K562 (cell line): ENCODE measurements at regions not wholly inside any gene's neighbourhood (a gene's known extent, or its start where the extent isn't known, plus 50 kb on each side); places are given as distances from the start of the nearest gene placed in this dataset.
A peak's percentile ranks its signal among the peaks of the same experiment; 100 is the strongest.

Source experiments
- ATAC-seq: fragments of 200-7000 bp; cut with Tn5 transposase; 3 replicates; pipeline ENCODE4 v1.9.1; 2020; ENCODE audit warnings: moderate library complexity
- BruUV-seq: library from RNA; stranded (reverse); fragments of 400-500 nt; replicated peaks from 2 replicates; lab custom pipeline; 2021; lab: Mats Ljungman, UMichigan
- CTCF ChIA-PET: fragments of 300-600 bp; formaldehyde crosslinking; extraction: SDS; loops from one replicate; lab custom pipeline; 2021; ENCODE audit warnings: low intra/inter-chr PET ratio; lab: Yijun Ruan, JAX
- POLR2A ChIA-PET: fragments of 300-600, 350-650 bp; sonication (Branson Sonifier 250); formaldehyde crosslinking; extraction: SDS; loops from one replicate; lab custom pipeline; 2021; ENCODE audit warnings: antibody characterized with exemption, inconsistent platforms; lab: Yijun Ruan, JAX
- DNase-seq, 4 experiments: peaks; one replicate each; pipeline versions ENCODE4 v3.0.0 to v3.0.0-alpha.2; 2011 to 2018; ENCODE audit warnings: low spot score in 3 of 4, mixed read lengths in 3 of 4; ENCODE audit errors: extremely low read depth in 1 of 4
- FAIRE-seq: peaks from 2 replicates; lab custom pipeline; 2011; peaks lifted over from hg19 to GRCh38; lab: Jason Lieb, UNC
- H2AFZ ChIP-seq: 2 replicates; pipeline ENCODE4 v1.6.0; 2011; ENCODE audit warnings: low read depth, low read length, control low read depth, inconsistent platforms
- H3K27ac ChIP-seq: fragments of 200-600 bp; 3 replicates; pipeline ENCODE4 v1.8.0; 2011; ENCODE audit warnings: low read depth, mild to moderate bottlenecking, control low read depth, inconsistent platforms, low read length, moderate library complexity, mixed read lengths; ENCODE audit errors: extremely low read depth
- H3K27me3 ChIP-seq, 2 experiments: fragments of 300-600 bp in 1 of 2; 2 replicates in 1 of 2; 3 replicates in 1 of 2; pipeline versions ENCODE4 v1.6.0 to v1.8.0; 2011; ENCODE audit warnings: inconsistent platforms in 2 of 2, low read length in 2 of 2, mild to moderate bottlenecking in 1 of 2, mixed read lengths in 1 of 2, moderate library complexity in 1 of 2; ENCODE audit not compliant: control insufficient read depth in 2 of 2, insufficient read depth in 2 of 2
- H3K36me3 ChIP-seq: fragments of 300-600 bp; 3 replicates; pipeline ENCODE4 v1.8.0; 2011; ENCODE audit warnings: mild to moderate bottlenecking, low read length, inconsistent platforms; ENCODE audit not compliant: control insufficient read depth, insufficient read depth
- H3K4me1 ChIP-seq, 2 experiments: fragments of 200-600 bp in 1 of 2; replicated peaks in 1 of 2; 2 replicates in 1 of 2; 3 replicates in 1 of 2; pipeline versions ENCODE4 v1.5.1 to v1.8.0; 2011; ENCODE audit warnings: inconsistent platforms in 2 of 2, low read length in 2 of 2, mild to moderate bottlenecking in 1 of 2, mixed read lengths in 1 of 2, moderate library complexity in 1 of 2; ENCODE audit not compliant: control insufficient read depth in 2 of 2, insufficient read depth in 2 of 2
- H3K4me2 ChIP-seq: 2 replicates; pipeline ENCODE4 v1.6.1; 2011; ENCODE audit warnings: low read length, control low read depth, inconsistent platforms, mixed read lengths; ENCODE audit not compliant: insufficient read depth
- H3K4me3 ChIP-seq: fragments of 200-600 bp; sonication (generic), shearing (Covaris generic); 2 replicates; pipeline ENCODE4 v1.5.1; 2016; ENCODE audit warnings: control low read depth, inconsistent platforms
- H3K79me2 ChIP-seq: fragments of 200-600 bp; 3 replicates; pipeline ENCODE4 v1.8.0; 2011; ENCODE audit warnings: low read length, inconsistent platforms; ENCODE audit not compliant: control insufficient read depth, insufficient read depth
- H3K9ac ChIP-seq, 2 experiments: 2 replicates each; pipeline versions ENCODE4 v1.6.0 to v1.6.1; 2011; ENCODE audit warnings: low read depth in 2 of 2, low read length in 2 of 2, control low read depth in 1 of 2, inconsistent platforms in 1 of 2, mild to moderate bottlenecking in 1 of 2, mixed read lengths in 1 of 2; ENCODE audit not compliant: insufficient read depth in 1 of 2
- H3K9me1 ChIP-seq: one replicate; pipeline ENCODE4 v1.6.0; 2011; ENCODE audit warnings: inconsistent platforms, mild to moderate bottlenecking, low read length, moderate library complexity; ENCODE audit not compliant: control insufficient read depth, insufficient read depth
- H3K9me3 ChIP-seq: replicated peaks from 2 replicates; pipeline ENCODE4 v1.5.1; 2011; ENCODE audit warnings: low read depth, low read length, inconsistent platforms; ENCODE audit not compliant: control insufficient read depth, insufficient read depth
- H4K20me1 ChIP-seq: replicated peaks from 2 replicates; pipeline ENCODE4 v1.6.1; 2011; ENCODE audit warnings: low read length, inconsistent platforms, mixed read lengths; ENCODE audit not compliant: control insufficient read depth, insufficient read depth
- ERF ChIP-seq: fragments of 450-650 bp; formaldehyde crosslinking; IDR thresholded peaks from 2 replicates; pipeline ENCODE4 v1.4.0; 2020; ENCODE audit warnings: mild to moderate bottlenecking, mixed read lengths
- GABPB2 ChIP-seq: fragments of 250-450 bp; sonication (Bioruptor Pico); conservative IDR thresholded peaks from 2 replicates; pipeline ENCODE4 v1.5.1; 2021; ENCODE audit warnings: mild to moderate bottlenecking
- HBP1 ChIP-seq: fragments of 450-650 bp; formaldehyde crosslinking; IDR thresholded peaks from 2 replicates; pipeline ENCODE4 v1.4.0; 2022; ENCODE audit warnings: missing genetic modification characterization
- RBM14 ChIP-seq: fragments of 200-400 bp; formaldehyde crosslinking; IDR thresholded peaks from 2 replicates; pipeline ENCODE4 v1.6.1; 2018; ENCODE audit warnings: low read depth, mild to moderate bottlenecking, low read length, moderate library complexity, borderline replicate concordance; ENCODE audit not compliant: insufficient read depth
- REST ChIP-seq, 2 experiments: fragments of 450-650 bp; formaldehyde crosslinking in 1 of 2; IDR thresholded peaks; 2 replicates each; pipeline versions ENCODE4 v1.4.0 to v1.6.1; 2014 to 2020; ENCODE audit warnings: mild to moderate bottlenecking in 2 of 2, borderline replicate concordance in 1 of 2, low read depth in 1 of 2
- ZBTB7A ChIP-seq: IDR thresholded peaks from 2 replicates; pipeline ENCODE4 v1.6.1; 2011; ENCODE audit warnings: low read depth, mild to moderate bottlenecking, low read length, moderate library complexity, borderline replicate concordance; ENCODE audit not compliant: control insufficient read depth
- ZNF57 ChIP-seq: fragments of 450-650 bp; formaldehyde crosslinking; IDR thresholded peaks from 2 replicates; pipeline ENCODE4 v1.4.0; 2020; ENCODE audit warnings: mild to moderate bottlenecking, moderate library complexity
- whole genome bisulfite sequencing: fragments of 100-300 bp; shearing (Covaris generic); methylation state at CpG from one replicate; pipeline ENCODE4 v1.1.6; 2016; ENCODE audit warnings: low coverage, mixed read lengths; ENCODE audit not compliant: insufficient coverage; ENCODE audit errors: missing lambda C conversion rate; 5-methylcytosine and 5-hydroxymethylcytosine counted together
- in situ Hi-C: fragments of 300-500 bp; cut with MboI; formaldehyde crosslinking; loops from 4 replicates; pipeline ENCODE4 v1.15.0; 2018; ENCODE audit warnings: inconsistent platforms, mixed read lengths
- intact Hi-C: fragments of 100-400 bp; cut with micrococcal nuclease; formaldehyde crosslinking; loops from 2 replicates; pipeline ENCODE4 v1.14.2; 2022

GRCh38 chr2:144648837-144649465 is 129.0 kb upstream of the ZEB2 start:
- Histone ChIP-seq H3K4me3 (no peak overlapping the region), H3K4me2 (no peak overlapping the region), H3K36me3 (no peaks in the 10 kb centered on the region), H3K79me2 (no peaks in the 10 kb centered on the region), H3K9ac (no peak overlapping the region), H3K9me3 (no peaks in the 10 kb centered on the region), H3K27ac (no peak overlapping the region), H3K27me3 (no peaks in the 10 kb centered on the region), H3K9me1 (no peaks in the 10 kb centered on the region), H3K4me1 (0 out of 5 replicates have a peak, but pooled peaks cover 0 to 2% of the 10 kb centered on the region in 2 experiments), H4K20me1 (no peaks in the 10 kb centered on the region), H2AFZ (peak overlapping the region; percentile 66; the same call in 1 of the 2 replicates)
- 94% methylated on average over 12 of the region's 13 CpGs for WGBS
- intact Hi-C loops, result no loop called here
- POLR2A ChIA-PET, result interaction anchor here (1.0 kb wide), 1 partner anchor 15 kb away, joined by 4 read pairs; no protein-coding TSS in a partner anchor
- ATAC-seq (no peak), FAIRE-seq (no peak), DNase-seq (no peak)
- CTCF ChIA-PET, result no interaction called here
- in situ Hi-C loops, result no loop called here
- no TSS peak for BruUV-seq
- TF ChIP-seq RBM14 (no peak), ZNF57 (CRISPR knock-in tag) (no peak), REST (IDR thresholded peaks at IDR 0.05; ENCODE audit: borderline replicate concordance) (no peak), REST (CRISPR knock-in tag; IDR thresholded peaks at IDR 0.05; ENCODE audit: low read depth) (no peak), ERF (no peak), ZBTB7A (no peak), HBP1 (no peak), GABPB2 (CRISPR knock-in tag) (no peak)
